Hindlimb muscle (tissue), 1 donor: ENCODE measurements at regions not wholly inside any gene's neighbourhood (a gene's known extent, or its start where the extent isn't known, plus 50 kb on each side); places are given as distances from the start of the nearest gene placed in this dataset.
"Not testable (repeated sequence)": the region's sequence is repeated elsewhere in the genome, so short reads cannot be mapped to it uniquely, and the experiment has no call there.

Experiments
- DNase-seq: peaks from one replicate; pipeline ENCODE4 v3.0.0-alpha.2; 2013

DNA sequence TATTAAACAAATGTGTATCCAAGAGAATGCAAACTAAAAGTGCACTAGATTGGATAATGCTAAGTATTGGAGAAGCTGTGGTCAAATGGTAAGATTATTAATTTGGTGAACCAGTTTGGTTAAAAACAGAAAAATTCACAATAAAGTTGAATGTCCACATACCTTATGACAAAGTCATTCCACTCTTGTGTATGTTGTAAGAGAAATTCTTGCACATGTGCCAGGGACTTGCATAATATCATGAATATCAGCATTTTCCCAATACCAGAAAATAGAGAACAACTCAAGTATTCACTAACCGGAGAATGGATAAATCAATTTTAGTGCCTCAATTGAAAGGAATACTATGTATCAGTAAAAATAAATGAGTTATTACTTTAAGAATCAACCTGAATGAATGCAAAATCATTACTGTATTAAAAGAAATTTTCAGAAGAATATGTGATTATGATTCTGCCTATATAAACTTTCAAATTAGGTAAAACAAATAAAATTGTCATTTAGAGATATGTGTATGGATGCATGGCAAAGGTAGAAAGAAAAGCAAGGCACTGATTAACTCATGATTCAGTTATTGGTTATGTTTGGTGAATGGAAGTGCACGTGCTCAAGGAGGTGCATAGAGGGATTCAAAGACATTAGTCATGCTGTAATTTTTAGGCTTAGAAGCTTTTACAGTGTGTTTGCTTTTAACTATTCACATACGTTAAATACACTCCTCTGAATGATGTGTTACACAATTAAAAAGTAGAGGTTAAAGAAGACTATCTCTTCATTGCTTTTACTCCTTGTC, 217.4 kb upstream of the KCNK2 start:
- no peak for DNase-seq

DNA sequence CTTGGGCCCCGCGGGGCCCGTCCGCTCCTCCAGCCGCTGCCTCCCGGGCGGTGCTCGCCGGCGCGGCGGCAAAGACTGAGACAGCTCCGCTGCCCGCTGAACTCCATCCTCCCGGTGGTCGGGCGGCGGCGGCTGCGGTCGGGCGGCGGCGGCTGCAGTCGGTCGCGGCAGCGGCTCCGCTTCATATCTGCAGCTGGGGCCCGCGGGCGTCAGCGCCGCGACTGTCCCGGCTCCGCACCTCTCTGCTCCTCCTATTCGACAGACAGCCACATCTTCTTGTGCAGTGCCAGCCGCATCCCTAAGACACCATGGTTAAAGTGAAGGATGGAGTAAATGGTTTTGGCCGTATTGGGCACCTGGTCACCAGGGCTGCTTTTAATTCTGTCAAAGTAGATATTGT, 212.1 kb upstream of the KCNK2 start:
- not testable (repeated sequence) for DNase-seq

DNA sequence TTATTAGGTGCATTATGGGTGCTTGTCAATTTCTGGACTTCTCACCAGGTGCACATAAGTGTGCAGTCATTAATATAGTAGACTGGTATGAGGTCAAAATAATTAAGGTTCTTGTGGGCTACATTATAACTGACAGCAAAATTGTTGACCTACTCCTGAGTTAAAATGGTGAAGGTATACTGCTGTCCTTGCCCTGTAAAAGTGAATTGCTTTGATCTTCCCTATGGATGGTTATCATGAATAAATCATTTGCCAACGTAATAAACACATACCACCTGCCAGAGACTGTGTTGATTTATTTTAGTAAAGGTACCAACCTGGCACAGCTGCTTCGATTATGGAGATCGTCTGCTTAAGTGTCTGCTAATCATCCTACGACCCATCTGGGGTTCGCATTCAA, 201.6 kb upstream of the KCNK2 start:
- DNase-seq = no peak

DNA sequence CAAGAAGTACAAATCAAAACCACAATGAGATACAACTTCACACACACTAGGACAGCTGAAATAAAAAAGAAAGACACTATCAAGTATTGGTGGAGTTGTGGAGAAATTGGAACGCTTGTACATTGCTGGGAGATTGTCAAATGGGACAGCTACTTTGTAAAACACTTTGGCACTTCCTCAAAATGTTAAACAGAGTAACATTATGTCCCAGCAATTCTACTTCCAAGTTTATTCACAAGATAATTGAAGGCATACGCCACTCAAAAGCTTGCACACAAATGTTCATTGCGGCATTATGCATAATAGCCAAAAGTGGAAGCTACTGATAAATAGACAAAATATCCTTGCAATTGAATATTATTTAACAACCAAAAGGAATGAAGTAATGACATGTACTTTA, 199.9 kb upstream of the KCNK2 start:
- DNase-seq = no peak

DNA sequence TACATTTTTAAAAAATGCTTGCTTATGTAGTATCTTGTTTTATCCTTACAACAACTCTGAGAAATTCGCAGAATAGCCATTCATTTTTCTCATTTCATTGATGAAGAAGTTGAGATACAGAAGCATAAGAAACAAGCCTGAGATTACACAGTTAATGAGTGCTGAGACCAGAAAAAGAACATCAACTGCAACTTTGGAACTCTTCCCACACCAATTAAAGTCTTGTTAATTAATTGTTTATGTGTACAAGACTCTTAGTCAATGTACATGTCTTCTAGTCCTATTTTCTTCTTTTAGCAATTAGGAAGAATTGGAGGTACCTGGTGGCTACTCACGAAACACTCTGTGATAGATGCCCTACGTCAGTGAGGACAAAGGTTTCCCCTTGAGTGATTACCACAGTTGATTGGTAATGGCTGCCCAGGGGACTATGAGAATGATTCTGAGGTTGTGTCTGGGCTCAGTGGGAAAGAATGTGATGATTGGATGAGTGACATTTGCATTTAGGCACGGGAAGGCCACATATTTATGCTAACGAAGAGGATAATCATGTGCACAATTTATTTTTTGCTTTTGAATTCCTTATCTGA, 187.4 kb upstream of the KCNK2 start:
- DNase-seq = no peak

DNA sequence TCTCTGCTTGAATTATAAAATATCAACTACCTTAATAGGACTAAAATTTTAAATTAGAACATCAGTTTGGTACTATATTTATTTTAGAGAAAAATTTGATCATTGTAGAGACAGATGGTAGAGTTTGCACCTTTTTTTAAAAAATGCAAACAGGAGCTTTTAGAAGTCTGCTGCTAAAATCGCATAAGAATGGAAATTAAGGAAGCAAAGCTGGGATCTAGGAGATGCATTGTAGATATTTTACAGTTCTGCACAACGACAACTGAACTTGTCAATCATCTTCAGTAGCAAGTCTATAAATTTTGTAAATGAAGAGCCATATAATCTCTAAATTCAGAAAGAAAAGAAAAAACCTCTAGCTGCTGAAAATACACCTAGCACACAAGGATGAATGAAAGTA, 185.6 kb upstream of the KCNK2 start:
- no peak for DNase-seq

DNA sequence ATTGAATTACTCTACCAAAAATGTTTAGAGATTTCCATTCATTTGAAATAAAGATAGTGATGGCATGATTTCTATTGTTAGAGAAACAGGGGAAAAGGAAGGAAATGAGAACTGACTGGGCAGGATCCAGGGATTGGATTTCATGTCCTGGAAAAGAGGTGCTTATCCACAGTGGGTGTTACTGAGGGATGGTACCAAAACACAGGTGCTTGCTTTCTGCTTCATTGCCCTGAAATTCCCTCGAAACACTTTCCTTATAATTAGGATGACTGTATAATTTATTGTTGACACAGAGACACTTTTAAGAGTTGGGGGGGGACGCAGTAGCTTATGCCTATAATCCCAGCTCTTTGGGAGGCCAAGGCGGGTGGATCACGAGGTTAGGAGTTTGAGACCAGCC, 185.0 kb upstream of the KCNK2 start:
- DNase-seq = no peak

DNA sequence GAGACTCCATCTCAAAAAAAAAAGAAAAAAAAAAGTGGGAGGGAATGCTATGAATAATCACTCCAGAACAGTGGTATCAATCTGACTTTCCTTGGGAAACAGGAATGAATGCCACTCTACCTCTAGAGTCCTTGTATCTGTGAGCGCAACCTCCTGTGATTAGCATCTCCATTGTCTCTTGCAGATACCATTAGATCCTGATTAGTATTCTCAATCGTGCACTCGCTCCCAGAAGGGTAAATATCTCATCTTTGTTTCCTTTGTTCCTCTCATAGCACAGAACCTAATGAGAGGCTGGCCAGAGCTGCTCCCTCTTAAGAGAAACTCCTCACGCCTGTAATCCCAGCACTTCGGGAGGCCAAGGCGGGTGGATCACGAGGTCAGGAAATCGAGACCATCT, 184.4 kb upstream of the KCNK2 start:
- no peak for DNase-seq

DNA sequence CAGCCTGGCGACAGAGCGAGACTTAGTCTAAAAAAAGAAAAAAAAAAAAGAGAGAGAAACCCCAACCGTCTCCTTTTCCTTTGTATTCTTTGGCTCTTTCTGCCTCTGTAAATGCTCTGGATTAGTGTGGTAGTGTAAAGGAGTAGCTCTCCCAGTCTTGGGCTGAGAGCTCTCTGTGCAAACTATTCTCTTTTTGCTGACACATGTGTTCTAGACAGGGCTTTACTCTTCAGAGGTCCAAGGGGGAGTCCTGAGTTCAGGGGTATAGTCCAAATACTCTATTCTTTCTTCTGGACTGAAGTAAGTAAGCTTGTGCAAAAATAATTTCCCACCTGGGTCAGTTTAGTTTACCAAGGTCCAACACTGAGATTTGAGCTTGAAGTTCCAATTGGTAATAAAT, 183.8 kb upstream of the KCNK2 start:
- no peak for DNase-seq

DNA sequence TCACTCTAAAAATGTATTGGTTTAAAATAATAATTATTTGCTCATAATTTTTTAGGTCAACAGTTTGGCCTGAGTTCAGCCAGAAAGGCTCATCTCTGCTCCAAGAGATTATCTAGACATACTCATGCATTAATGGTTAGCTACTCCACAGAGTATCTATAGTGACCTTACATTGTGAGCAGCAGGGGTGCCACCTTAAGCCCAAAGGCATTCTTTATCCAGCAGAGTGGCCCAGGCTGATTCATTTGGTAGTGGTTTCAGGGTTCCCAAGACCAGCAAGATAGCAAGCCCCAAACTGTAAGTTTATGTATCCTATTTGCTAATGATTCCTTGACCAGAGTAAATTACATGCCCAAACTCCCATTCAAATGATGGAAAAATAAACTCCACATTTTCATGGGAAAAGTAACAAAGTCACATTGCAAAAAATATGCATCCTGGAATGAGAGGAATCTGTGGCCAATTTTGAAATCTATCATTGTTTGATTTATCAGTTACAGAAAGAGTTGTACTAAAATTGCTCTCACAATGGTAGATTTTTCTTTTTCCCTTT, 182.6 kb upstream of the KCNK2 start:
- no peak for DNase-seq

DNA sequence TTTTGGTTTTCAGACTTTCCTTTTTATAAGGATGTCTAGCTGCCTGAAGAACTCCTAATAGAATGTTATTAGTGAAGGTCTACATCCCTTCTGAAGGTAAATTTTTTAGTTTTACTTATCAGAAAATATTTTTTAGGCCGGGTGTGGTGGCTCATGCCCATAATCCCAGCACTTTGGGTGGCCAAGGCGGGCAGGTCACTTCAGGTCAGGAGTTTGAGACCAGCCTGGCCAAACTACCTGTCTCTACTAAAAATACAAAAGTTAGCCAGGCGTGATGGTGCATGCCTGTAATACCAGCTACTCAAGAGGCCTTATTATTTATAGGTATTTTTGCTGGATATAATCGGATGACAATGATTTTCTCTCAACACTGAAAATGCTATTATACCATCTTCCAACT, 181.9 kb upstream of the KCNK2 start:
- DNase-seq = no peak

DNA sequence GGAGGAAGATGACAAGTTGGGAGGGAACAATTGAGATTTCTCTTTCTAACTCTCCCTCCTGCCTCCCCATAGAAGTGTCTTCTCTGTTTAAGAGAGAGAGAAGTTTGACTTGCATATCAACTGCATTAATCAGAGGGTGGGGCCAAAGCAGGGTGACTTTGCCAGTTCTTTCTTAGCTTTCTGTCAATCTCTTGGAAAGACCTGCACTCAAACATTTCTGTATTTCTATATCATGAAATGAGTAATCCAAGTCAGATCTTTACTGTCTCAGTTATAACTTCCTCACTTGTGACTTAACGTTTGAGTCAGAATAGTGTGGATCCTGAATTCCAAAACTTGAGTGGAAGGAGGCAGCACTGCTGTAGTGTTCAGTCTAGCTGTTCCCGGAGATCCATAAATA, 180.8 kb upstream of the KCNK2 start:
- no peak for DNase-seq

DNA sequence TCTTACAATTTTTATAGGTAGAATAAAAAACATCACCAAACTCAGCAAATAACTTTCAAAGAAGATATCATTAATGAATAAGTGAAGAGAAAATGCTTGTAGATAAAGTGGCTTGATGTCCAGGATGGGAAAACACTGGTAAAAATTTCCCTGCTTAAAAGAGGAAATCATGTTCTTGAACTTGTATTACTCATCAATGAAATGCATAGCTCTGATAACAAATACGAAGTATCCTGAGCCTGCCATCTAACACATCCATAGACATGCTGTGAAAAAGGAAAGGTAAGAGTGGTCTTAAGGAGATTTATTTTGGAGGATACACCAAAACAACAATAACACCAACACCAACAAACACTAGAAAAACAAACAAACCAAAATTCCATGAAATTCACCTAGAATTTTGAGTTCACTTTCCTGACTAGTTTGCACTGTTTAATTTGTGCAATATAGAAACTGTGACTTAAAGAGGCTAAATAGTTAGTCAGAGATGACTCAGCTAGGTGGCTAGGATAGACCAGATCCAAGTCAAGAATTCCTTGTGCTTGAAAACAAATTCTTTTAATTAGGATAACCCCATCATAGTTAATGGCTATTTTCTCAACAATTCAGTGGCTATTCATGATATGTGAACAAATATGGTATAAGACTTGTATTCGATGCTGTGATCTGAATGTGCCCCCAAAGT, 179.8 kb upstream of the KCNK2 start:
- DNase-seq = no peak

DNA sequence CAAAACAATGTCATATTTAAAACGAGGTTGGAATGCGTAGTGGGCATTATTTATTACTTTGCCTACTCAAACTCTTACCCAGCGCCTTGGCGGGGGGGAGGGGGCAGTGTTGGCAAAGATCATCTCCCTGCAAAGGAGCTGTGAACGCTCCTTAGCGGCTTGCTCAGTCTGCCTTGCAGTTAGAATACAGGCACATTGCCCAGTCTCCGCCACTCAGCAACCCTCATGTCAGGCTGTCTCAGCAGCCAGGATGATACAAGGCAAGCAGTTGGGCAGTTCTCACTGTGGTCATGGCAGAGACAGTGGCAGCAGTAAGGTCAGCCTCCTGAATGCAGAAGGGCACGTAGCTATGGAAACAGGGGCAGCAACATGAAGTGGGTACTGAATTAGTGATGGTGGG, 170.4 kb upstream of the KCNK2 start:
- no peak for DNase-seq

DNA sequence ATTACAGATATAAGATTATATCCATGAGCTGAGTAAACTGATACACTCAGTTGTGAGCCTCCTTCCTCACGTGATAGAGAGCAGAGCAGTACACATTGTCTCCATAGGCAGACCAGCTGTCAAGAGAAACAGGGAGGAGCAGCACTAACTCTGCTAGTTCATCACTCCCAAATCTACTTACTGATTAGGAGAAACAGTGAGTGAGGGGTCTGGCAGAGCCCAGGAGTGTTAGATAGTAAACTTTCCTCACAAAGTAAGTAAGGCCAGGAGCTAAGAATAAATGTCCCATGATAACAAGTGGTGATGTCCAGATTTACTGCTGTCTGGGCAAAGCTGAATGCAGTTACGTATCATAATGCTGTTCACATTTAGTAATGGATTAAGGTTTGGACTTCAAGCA, 168.6 kb upstream of the KCNK2 start:
- no peak for DNase-seq

DNA sequence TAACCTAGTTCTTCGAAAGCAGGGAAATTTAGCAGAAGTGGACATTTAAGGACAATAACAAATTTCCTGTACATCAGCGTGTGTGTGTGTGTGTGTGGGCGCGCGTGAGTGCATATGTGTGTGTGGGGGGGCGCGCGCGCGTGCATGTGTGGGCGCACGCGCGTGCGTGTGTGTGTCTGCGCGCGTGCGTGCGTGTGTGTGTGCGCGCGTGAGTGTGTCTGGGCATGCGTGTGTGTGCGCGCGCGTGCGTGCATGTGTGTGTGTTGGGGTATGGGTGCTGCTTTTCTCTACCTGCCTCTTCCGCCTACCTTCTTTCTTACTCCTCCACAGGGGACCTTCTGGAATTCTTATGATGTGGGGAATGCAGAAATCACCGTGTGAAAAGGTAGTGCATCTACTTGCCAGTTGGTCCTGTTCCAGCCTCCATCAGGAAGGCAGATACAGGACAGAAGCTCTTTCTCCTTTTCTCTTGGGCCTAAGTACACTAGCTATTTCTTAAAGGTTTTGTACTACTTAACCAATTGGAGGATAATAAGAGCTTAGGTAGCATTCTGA, 165.4 kb upstream of the KCNK2 start:
- no peak for DNase-seq

DNA sequence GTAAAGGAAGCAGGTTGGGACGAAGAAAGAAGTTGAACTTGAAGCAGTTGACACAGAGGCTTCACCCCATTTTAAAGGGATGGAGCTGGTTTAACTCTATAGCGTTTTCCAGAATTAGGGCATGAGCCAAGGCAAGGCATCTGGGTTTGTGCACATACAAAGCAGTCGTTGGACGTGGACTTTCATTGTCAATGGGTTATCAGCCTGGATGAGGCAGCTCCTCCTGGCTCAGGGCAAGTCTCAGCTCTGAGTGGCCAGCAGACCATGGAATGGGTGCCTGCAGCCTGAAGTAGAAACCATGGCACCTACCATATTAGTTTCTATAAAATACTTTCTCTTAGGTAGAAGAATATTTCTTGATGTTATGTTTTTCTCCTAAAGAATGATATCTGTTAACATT, 163.8 kb upstream of the KCNK2 start:
- no peak for DNase-seq

DNA sequence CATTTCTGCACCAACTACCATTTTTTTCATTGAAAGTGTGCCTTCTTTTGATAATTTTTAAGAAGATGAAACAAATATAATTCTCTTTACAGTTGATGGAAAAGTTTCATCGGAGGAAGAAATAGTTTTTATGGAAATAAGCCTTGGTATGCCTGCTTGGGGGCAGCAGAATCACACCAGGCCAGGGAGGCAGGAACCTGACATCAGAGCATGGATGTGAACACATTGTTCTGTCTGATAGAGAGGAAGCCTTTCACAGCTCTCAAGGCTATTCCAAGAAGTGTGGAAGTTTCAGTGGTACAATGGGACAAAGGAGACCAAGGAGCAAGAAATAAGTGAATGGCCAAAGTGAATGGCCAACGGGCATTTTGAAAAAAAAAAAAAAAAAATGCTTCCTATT, 162.2 kb upstream of the KCNK2 start:
- no peak for DNase-seq

DNA sequence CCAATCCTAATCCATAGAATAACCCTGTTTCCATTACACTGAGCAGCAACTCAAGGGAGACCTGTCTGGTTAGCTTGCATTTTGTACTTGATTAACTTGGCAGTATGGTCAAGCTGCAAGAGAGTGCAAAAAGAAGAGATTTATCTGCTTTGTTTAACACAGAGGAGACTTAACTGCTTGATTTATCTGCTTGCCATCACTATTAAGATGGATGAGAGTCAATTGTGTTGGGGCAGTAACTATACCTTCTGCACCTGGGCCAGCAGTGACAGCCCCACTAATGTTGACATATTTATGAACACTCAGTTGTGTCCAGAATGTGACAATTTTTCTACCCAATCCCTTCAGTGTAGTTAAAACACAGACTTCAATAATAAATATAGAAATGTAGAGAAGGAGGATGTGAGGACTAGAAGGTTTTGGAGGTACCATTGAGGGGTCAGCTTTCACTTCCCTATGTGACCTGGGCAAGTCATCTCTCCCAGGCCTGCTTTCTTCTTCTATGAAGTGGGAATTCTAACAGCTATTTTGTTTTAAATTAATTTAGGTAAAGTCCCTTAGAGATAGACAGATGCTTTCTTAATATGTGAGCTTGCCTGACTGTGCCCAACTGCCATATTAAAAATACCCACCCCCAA, 159.1 kb upstream of the KCNK2 start:
- DNase-seq = no peak

DNA sequence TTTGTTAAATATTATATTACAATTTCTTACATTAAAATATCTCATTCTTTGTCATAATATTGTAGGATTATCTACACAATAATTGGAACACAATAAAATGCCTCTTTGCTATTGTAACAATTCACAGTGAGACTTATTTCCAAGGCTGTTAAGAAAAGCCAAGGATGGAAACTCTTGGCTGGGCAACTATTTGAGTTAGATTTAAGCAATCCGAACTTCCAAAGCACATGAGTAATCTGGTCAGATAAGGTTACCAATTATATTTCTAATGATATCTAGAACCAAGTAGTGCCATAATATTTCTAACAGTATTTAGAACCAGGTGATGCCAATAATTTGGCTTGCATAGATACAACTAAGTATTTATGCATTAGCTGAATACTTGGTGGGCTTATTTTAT, 154.7 kb upstream of the KCNK2 start:
- no peak for DNase-seq

DNA sequence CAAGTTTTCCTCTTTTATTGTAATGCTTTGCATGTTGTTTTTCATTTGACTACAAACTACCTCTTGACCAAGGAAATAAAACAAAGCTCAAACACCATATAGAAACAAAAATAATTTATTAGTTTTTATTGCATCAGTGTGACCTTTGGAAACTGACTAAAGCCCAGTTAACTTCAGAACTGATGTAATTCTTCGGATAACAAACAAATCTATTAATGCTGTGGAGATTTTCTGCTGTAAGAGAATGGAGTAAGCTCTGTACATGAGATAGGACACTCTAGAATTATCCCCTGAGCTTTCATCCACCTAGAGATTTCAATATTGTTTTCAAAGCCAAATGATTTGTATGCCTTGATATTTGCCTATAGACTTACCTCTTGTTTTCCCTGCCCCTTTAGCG, 154.0 kb upstream of the KCNK2 start:
- DNase-seq = no peak

DNA sequence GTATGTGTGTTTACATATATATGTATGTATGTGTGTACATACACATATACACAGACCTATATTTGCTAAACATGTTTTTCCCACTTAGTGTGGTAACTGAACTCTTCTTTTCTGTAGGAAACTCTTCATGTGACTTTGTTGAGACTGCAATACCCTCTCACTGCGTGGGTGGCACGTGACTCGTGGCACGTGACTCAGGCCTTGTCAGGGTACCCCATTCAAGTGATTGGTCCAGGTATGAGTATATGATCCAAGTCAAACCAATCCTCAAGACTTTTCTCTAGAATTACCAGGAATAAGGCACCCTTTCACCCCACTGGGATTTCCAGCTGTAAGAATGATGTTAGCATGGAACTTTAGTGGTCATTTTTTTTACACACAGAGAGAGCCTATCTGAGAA, 149.2 kb upstream of the KCNK2 start:
- DNase-seq = no peak

DNA sequence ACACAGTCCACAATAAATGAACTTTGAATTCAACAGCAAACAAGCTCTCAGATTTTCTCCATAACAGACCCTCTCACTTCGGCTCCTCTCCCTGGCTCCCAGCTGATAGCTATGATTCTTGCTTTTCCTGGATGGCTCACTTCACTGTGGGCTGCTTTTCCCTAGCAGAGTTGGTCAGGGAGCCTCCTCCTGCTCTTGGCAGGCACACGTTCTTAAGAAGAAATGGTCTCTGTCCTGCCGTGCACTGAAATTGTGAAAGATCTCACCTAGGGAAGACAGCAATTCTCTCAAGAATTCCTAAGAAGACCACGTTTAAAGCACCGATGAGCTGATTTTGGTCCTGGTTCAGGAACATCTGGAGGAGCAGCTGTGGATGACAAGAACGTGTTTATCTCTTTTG, 148.5 kb upstream of the KCNK2 start:
- no peak for DNase-seq
